Mesenchymal stem cell (in vitro differentiated cells and primary cell): ENCODE measurements at regions not wholly inside any gene's neighbourhood (a gene's known extent, or its start where the extent isn't known, plus 50 kb on each side); places are given as distances from the start of the nearest gene placed in this dataset.

ENCODE experiments used
- DNase-seq: peaks from one replicate; pipeline ENCODE4 v3.0.0-alpha.2; 2013
- H2AFZ ChIP-seq: one replicate; pipeline ENCODE4 v1.6.1; 2013; ENCODE audit warnings: low read depth, mild to moderate bottlenecking, control low read depth, inconsistent platforms, low read length, moderate library complexity
- H2AK5ac ChIP-seq: 2 replicates; pipeline ENCODE4 v1.6.1; 2013; ENCODE audit warnings: low read length, moderate library complexity, mild to moderate bottlenecking, inconsistent platforms; ENCODE audit not compliant: severe bottlenecking
- H2BK120ac ChIP-seq: one replicate; pipeline ENCODE4 v1.6.1; 2013; ENCODE audit warnings: low read depth, mild to moderate bottlenecking, inconsistent platforms, low read length, moderate library complexity
- H2BK12ac ChIP-seq, 2 experiments: one replicate each; pipeline ENCODE4 v1.6.1; 2013; ENCODE audit warnings: inconsistent platforms in 2 of 2, low read length in 2 of 2, mild to moderate bottlenecking in 2 of 2, moderate library complexity in 2 of 2, control low read depth in 1 of 2
- H2BK15ac ChIP-seq: one replicate; pipeline ENCODE4 v1.6.1; 2013; ENCODE audit warnings: mild to moderate bottlenecking, low read depth, inconsistent platforms; ENCODE audit not compliant: poor library complexity, severe bottlenecking
- H2BK5ac ChIP-seq: 2 replicates; pipeline ENCODE4 v1.6.1; 2013; ENCODE audit warnings: low read depth, mild to moderate bottlenecking, low read length, control low read depth, inconsistent platforms; ENCODE audit not compliant: poor library complexity, severe bottlenecking
- H3K14ac ChIP-seq, 2 experiments: one replicate each; pipeline ENCODE4 v1.6.1; 2013; ENCODE audit warnings: inconsistent platforms in 2 of 2, low read length in 2 of 2, control low read depth in 1 of 2, mild to moderate bottlenecking in 1 of 2, moderate library complexity in 1 of 2
- H3K18ac ChIP-seq, 2 experiments: one replicate each; pipeline ENCODE4 v1.6.1; 2013; ENCODE audit warnings: inconsistent platforms in 2 of 2, low read length in 2 of 2, control low read depth in 1 of 2, low read depth in 1 of 2, mild to moderate bottlenecking in 1 of 2
- H3K23ac ChIP-seq, 2 experiments: one replicate each; pipeline ENCODE4 v1.6.1; 2013; ENCODE audit warnings: inconsistent platforms in 2 of 2, low read length in 2 of 2, mild to moderate bottlenecking in 2 of 2, moderate library complexity in 2 of 2, control low read depth in 1 of 2
- H3K27ac ChIP-seq: 2 replicates; pipeline ENCODE4 v1.5.1; 2013; ENCODE audit warnings: mild to moderate bottlenecking, moderate library complexity, low read length, control low read depth, inconsistent platforms; ENCODE audit not compliant: poor library complexity, severe bottlenecking
- H3K27me3 ChIP-seq, 2 experiments: 2 replicates each; pipeline versions ENCODE4 v1.6.1 to v1.7.0; 2013; ENCODE audit warnings: low read length in 2 of 2, mild to moderate bottlenecking in 2 of 2, moderate library complexity in 2 of 2, control low read depth in 1 of 2, inconsistent platforms in 1 of 2; ENCODE audit not compliant: control insufficient read depth in 1 of 2, insufficient read depth in 1 of 2
- H3K36me3 ChIP-seq, 2 experiments: 2 replicates each; pipeline versions ENCODE4 v1.6.1 to v1.7.0; 2013; ENCODE audit warnings: low read length in 2 of 2, control low read depth in 1 of 2, inconsistent platforms in 1 of 2, low read depth in 1 of 2, mild to moderate bottlenecking in 1 of 2; ENCODE audit not compliant: insufficient read depth in 2 of 2, control insufficient read depth in 1 of 2
- H3K4ac ChIP-seq, 2 experiments: one replicate each; pipeline ENCODE4 v1.6.1; 2013; ENCODE audit warnings: inconsistent platforms in 2 of 2, low read length in 2 of 2, mild to moderate bottlenecking in 2 of 2, moderate library complexity in 2 of 2, control low read depth in 1 of 2, low read depth in 1 of 2
- H3K4me1 ChIP-seq: 2 replicates; pipeline ENCODE4 v1.6.1; 2013; ENCODE audit warnings: low read depth, low read length, control low read depth; ENCODE audit not compliant: control insufficient read depth, insufficient read depth
- H3K4me2 ChIP-seq: 2 replicates; pipeline ENCODE4 v1.6.1; 2013; ENCODE audit warnings: low read length, mild to moderate bottlenecking, inconsistent platforms; ENCODE audit not compliant: poor library complexity, severe bottlenecking
- H3K4me3 ChIP-seq, 2 experiments: 2 replicates each; pipeline versions ENCODE4 v1.5.1 to v1.7.0; 2013; ENCODE audit warnings: low read length in 2 of 2, mild to moderate bottlenecking in 2 of 2, control low read depth in 1 of 2, low read depth in 1 of 2; ENCODE audit not compliant: insufficient read depth in 1 of 2
- H3K79me1 ChIP-seq: replicated peaks from 2 replicates; pipeline ENCODE4 v1.6.1; 2013; ENCODE audit warnings: mild to moderate bottlenecking, control low read depth, low read length, inconsistent platforms; ENCODE audit not compliant: poor library complexity, severe bottlenecking
- H3K9ac ChIP-seq: 2 replicates; pipeline ENCODE4 v1.7.0; 2013; ENCODE audit warnings: mild to moderate bottlenecking, low read length, moderate library complexity
- H3K9me3 ChIP-seq: 2 replicates; pipeline ENCODE4 v1.7.0; 2013; ENCODE audit warnings: mild to moderate bottlenecking, low read length; ENCODE audit not compliant: control insufficient read depth
- H4K8ac ChIP-seq: one replicate; pipeline ENCODE4 v1.6.1; 2013; ENCODE audit warnings: inconsistent platforms, mild to moderate bottlenecking, low read length, moderate library complexity
- H4K91ac ChIP-seq: one replicate; pipeline ENCODE4 v1.6.1; 2013; ENCODE audit warnings: mild to moderate bottlenecking, low read length, inconsistent platforms
- WGBS: methylation state at CpG from one replicate; pipeline ENCODE4 v1.1.7; 2013; ENCODE audit warnings: mixed read lengths; 5-methylcytosine and 5-hydroxymethylcytosine counted together

- no peak overlapping the region for H2BK120ac ChIP-seq
- no peaks in the 10 kb centered on the region for H3K9me3 ChIP-seq
- no peak overlapping the region for H3K4ac ChIP-seq
- H4K91ac ChIP-seq = no peak overlapping the region
- peaks cover 0 to 17% of the 10 kb centered on the region in 2 experiments for H3K27me3 ChIP-seq
- no peak overlapping the region for H3K14ac ChIP-seq
- no peak overlapping the region for H2BK5ac ChIP-seq
- no peak overlapping the region for H3K4me3 ChIP-seq
- no peak overlapping the region for H4K8ac ChIP-seq
- H3K27ac ChIP-seq = no peak overlapping the region
- DNase-seq = no peak
- no peak overlapping the region for H2BK12ac ChIP-seq
- 71% methylated on average over 1 of the region's 1 CpG for WGBS
- H3K4me1 ChIP-seq = no peaks in the 10 kb centered on the region
- no peak overlapping the region for H3K18ac ChIP-seq
- H3K9ac ChIP-seq = no peak overlapping the region
- no peak overlapping the region for H2BK15ac ChIP-seq
- H3K23ac ChIP-seq = no peak overlapping the region
- no peak overlapping the region for H2AFZ ChIP-seq
- no peaks in the 10 kb centered on the region for H3K36me3 ChIP-seq
- no peaks in the 10 kb centered on the region for H3K79me1 ChIP-seq
- H3K4me2 ChIP-seq = no peak overlapping the region
- no peak overlapping the region for H2AK5ac ChIP-seq
Measured at GRCh38 chr5:5888284-5888683, 465.8 kb downstream of the ICE1 start.

- H3K79me1 ChIP-seq = no peaks in the 10 kb centered on the region
- H3K4me2 ChIP-seq = no peak overlapping the region
- no peak overlapping the region for H3K4me3 ChIP-seq
- H2AK5ac ChIP-seq = no peak overlapping the region
- H3K23ac ChIP-seq = no peak overlapping the region
- no peak overlapping the region for H3K9ac ChIP-seq
- H4K91ac ChIP-seq = no peak overlapping the region
- no peak overlapping the region for H2BK12ac ChIP-seq
- no peak overlapping the region for H3K4ac ChIP-seq
- no peak overlapping the region for H2BK15ac ChIP-seq
- no peaks in the 10 kb centered on the region for H3K36me3 ChIP-seq
- 50% methylated on average over 2 of the region's 3 CpGs for WGBS
- no peaks in the 10 kb centered on the region for H3K9me3 ChIP-seq
- H2BK120ac ChIP-seq = no peak overlapping the region
- H3K14ac ChIP-seq = no peak overlapping the region
- no peak overlapping the region for H2BK5ac ChIP-seq
- no peak overlapping the region for H4K8ac ChIP-seq
- H2AFZ ChIP-seq = no peak overlapping the region
- peaks cover 0 to 17% of the 10 kb centered on the region in 2 experiments for H3K27me3 ChIP-seq
- H3K4me1 ChIP-seq = no peaks in the 10 kb centered on the region
- no peak overlapping the region for H3K18ac ChIP-seq
- no peak overlapping the region for H3K27ac ChIP-seq
- no peak for DNase-seq
Measured at GRCh38 chr5:5887833-5888232, 465.4 kb downstream of the ICE1 start.

GRCh38 chr5:5886812-5887486 is 464.5 kb downstream of the ICE1 start:
- H4K8ac ChIP-seq = no peak overlapping the region
- no peak overlapping the region for H3K4me2 ChIP-seq
- H2BK15ac ChIP-seq = no peak overlapping the region
- no peak overlapping the region for H3K14ac ChIP-seq
- no peak overlapping the region for H2BK12ac ChIP-seq
- no peak overlapping the region for H4K91ac ChIP-seq
- no peaks in the 10 kb centered on the region for H3K79me1 ChIP-seq
- no peaks in the 10 kb centered on the region for H3K4me1 ChIP-seq
- WGBS = 33% methylated on average over 22 of the region's 42 CpGs
- no peak overlapping the region for H3K4ac ChIP-seq
- H3K36me3 ChIP-seq = no peaks in the 10 kb centered on the region
- no peak overlapping the region for H2AK5ac ChIP-seq
- H2BK120ac ChIP-seq = no peak overlapping the region
- H3K9me3 ChIP-seq = no peaks in the 10 kb centered on the region
- H3K4me3 ChIP-seq = no peak overlapping the region
- H3K18ac ChIP-seq = no peak overlapping the region
- no peak overlapping the region for H2BK5ac ChIP-seq
- H3K27ac ChIP-seq = no peak overlapping the region
- no peak overlapping the region for H3K23ac ChIP-seq
- H3K27me3 ChIP-seq = peaks cover 0 to 17% of the 10 kb centered on the region in 2 experiments
- H3K9ac ChIP-seq = no peak overlapping the region
- no peak for DNase-seq
- no peak overlapping the region for H2AFZ ChIP-seq

GRCh38 chr5:5886353-5886752 is 463.9 kb downstream of the ICE1 start:
- Histone ChIP-seq H3K4ac (no peak overlapping the region), H2AK5ac (no peak overlapping the region), H3K23ac (no peak overlapping the region), H3K36me3 (no peaks in the 10 kb centered on the region), H3K9ac (no peak overlapping the region), H2BK12ac (no peak overlapping the region), H2BK120ac (no peak overlapping the region), H3K79me1 (no peaks in the 10 kb centered on the region), H3K4me2 (no peak overlapping the region), H4K91ac (no peak overlapping the region), H3K27me3 (peaks cover 0 to 17% of the 10 kb centered on the region in 2 experiments), H3K18ac (no peak overlapping the region), H4K8ac (no peak overlapping the region), H3K27ac (no peak overlapping the region), H2BK5ac (no peak overlapping the region), H3K14ac (no peak overlapping the region), H2BK15ac (no peak overlapping the region), H3K4me1 (no peaks in the 10 kb centered on the region), H3K9me3 (no peaks in the 10 kb centered on the region), H3K4me3 (no peak overlapping the region), H2AFZ (no peak overlapping the region)
- no peak for DNase-seq
- WGBS = 88% methylated on average over 15 of the region's 20 CpGs
